H9 (cell line): ENCODE measurements at regions not wholly inside any gene's neighbourhood (a gene's known extent, or its start where the extent isn't known, plus 50 kb on each side); places are given as distances from the start of the nearest gene placed in this dataset.

Experiments used
- DNase-seq: peaks from one replicate; pipeline ENCODE4 v3.0.0-alpha.2; 2017
- H2AFZ ChIP-seq: one replicate; pipeline ENCODE4 v1.6.1; 2013; ENCODE audit warnings: mild to moderate bottlenecking, low read length, control low read depth, moderate library complexity
- H2AK5ac ChIP-seq: 2 replicates; pipeline ENCODE4 v1.6.1; 2013; ENCODE audit warnings: low read length, control low read depth, mixed read lengths; ENCODE audit not compliant: insufficient read length
- H2BK120ac ChIP-seq: one replicate; pipeline ENCODE4 v1.6.1; 2013; ENCODE audit warnings: low read depth, mild to moderate bottlenecking, low read length, control low read depth, inconsistent platforms; ENCODE audit not compliant: poor library complexity, severe bottlenecking
- H2BK12ac ChIP-seq: 2 replicates; pipeline ENCODE4 v1.6.1; 2013; ENCODE audit warnings: low read length, control low read depth, mixed read lengths, low read depth; ENCODE audit not compliant: insufficient read length
- H2BK15ac ChIP-seq: 2 replicates; pipeline ENCODE4 v1.6.1; 2013; ENCODE audit warnings: low read depth, low read length, control low read depth
- H2BK20ac ChIP-seq: one replicate; pipeline ENCODE4 v1.6.1; 2013; ENCODE audit warnings: low read depth, mild to moderate bottlenecking, low read length, control low read depth, inconsistent platforms; ENCODE audit not compliant: poor library complexity, severe bottlenecking
- H2BK5ac ChIP-seq: 2 replicates; pipeline ENCODE4 v1.6.1; 2013; ENCODE audit warnings: low read length, control low read depth, mixed read lengths; ENCODE audit not compliant: insufficient read length
- H3K14ac ChIP-seq: 2 replicates; pipeline ENCODE4 v1.6.1; 2013; ENCODE audit warnings: low read length, control low read depth; ENCODE audit not compliant: insufficient read depth
- H3K18ac ChIP-seq: 2 replicates; pipeline ENCODE4 v1.6.1; 2013; ENCODE audit warnings: low read depth, mild to moderate bottlenecking, mixed read lengths, low read length, control low read depth; ENCODE audit not compliant: insufficient read length
- H3K23ac ChIP-seq: 2 replicates; pipeline ENCODE4 v1.6.1; 2013; ENCODE audit warnings: low read length, control low read depth, mixed read lengths, low read depth; ENCODE audit not compliant: insufficient read length
- H3K23me2 ChIP-seq: 2 replicates; pipeline ENCODE4 v1.6.1; 2013; ENCODE audit warnings: low read depth, mild to moderate bottlenecking, mixed read lengths, low read length, control low read depth; ENCODE audit not compliant: insufficient read length, poor library complexity, severe bottlenecking
- H3K27ac ChIP-seq: 2 replicates; pipeline ENCODE4 v1.5.1; 2013; ENCODE audit warnings: low read length, control low read depth, mixed read lengths, low read depth; ENCODE audit not compliant: insufficient read length
- H3K27me3 ChIP-seq: 2 replicates; pipeline ENCODE4 v1.6.1; 2013; ENCODE audit warnings: low read length, control low read depth, inconsistent platforms; ENCODE audit not compliant: insufficient read depth
- H3K4ac ChIP-seq: 2 replicates; pipeline ENCODE4 v1.6.1; 2013; ENCODE audit warnings: low read depth, mild to moderate bottlenecking, control low read depth, inconsistent platforms, low read length, moderate library complexity
- H3K4me1 ChIP-seq: 2 replicates; pipeline ENCODE4 v1.6.1; 2013; ENCODE audit warnings: low read length, control low read depth, inconsistent platforms; ENCODE audit not compliant: insufficient read depth
- H3K4me2 ChIP-seq: 2 replicates; pipeline ENCODE4 v1.6.1; 2013; ENCODE audit warnings: low read length, control low read depth, mixed read lengths; ENCODE audit not compliant: insufficient read length, insufficient read depth
- H3K56ac ChIP-seq: 2 replicates; pipeline ENCODE4 v1.6.1; 2013; ENCODE audit warnings: low read depth, mild to moderate bottlenecking, mixed read lengths, low read length, control low read depth; ENCODE audit not compliant: insufficient read length
- H3K79me1 ChIP-seq: 2 replicates; pipeline ENCODE4 v1.6.1; 2013; ENCODE audit warnings: low read depth, mild to moderate bottlenecking, moderate library complexity, low read length, control low read depth, inconsistent platforms; ENCODE audit not compliant: insufficient read depth, poor library complexity, severe bottlenecking
- H3K79me2 ChIP-seq: 2 replicates; pipeline ENCODE4 v1.6.1; 2013; ENCODE audit warnings: low read length, control low read depth, inconsistent platforms; ENCODE audit not compliant: insufficient read depth
- H3K9ac ChIP-seq: 2 replicates; pipeline ENCODE4 v1.6.1; 2013; ENCODE audit warnings: low read length, control low read depth, mixed read lengths; ENCODE audit not compliant: insufficient read length; ENCODE audit errors: extremely low read depth
- H3K9me3 ChIP-seq: one replicate; pipeline ENCODE4 v1.6.1; 2013; ENCODE audit warnings: low read depth, low read length, inconsistent platforms; ENCODE audit not compliant: control insufficient read depth
- H3T11ph ChIP-seq: one replicate; pipeline ENCODE4 v1.6.1; 2013; ENCODE audit warnings: mild to moderate bottlenecking, low read length, control low read depth, inconsistent platforms
- H4K20me1 ChIP-seq: one replicate; pipeline ENCODE4 v1.6.1; 2013; ENCODE audit not compliant: control insufficient read depth, insufficient read length, insufficient read depth
- H4K5ac ChIP-seq: 2 replicates; pipeline ENCODE4 v1.6.1; 2013; ENCODE audit warnings: low read depth, mild to moderate bottlenecking, mixed read lengths, low read length, control low read depth; ENCODE audit not compliant: insufficient read length
- H4K8ac ChIP-seq: replicated peaks from 2 replicates; pipeline ENCODE4 v1.6.1; 2013; ENCODE audit warnings: low read length, control low read depth, mixed read lengths, low read depth; ENCODE audit not compliant: insufficient read length
- H4K91ac ChIP-seq: 2 replicates; pipeline ENCODE4 v1.6.1; 2013; ENCODE audit warnings: low read depth, mild to moderate bottlenecking, moderate library complexity, mixed read lengths, low read length, control low read depth; ENCODE audit not compliant: insufficient read length
- H3K27ac Mint-ChIP-seq, 3 experiments: 2 replicates in 2 of 3; 3 replicates in 1 of 3; pipeline ENCODE4 v1.8.0; 2020 to 2021; ENCODE audit warnings: mixed read lengths in 3 of 3, mild to moderate bottlenecking in 1 of 3, moderate library complexity in 1 of 3
- H3K27me3 Mint-ChIP-seq: 2 replicates; pipeline ENCODE4 v1.8.0; 2021; ENCODE audit warnings: low read depth, mild to moderate bottlenecking, moderate library complexity, mixed read lengths
- H3K36me3 Mint-ChIP-seq, 3 experiments: 2 replicates in 2 of 3; 3 replicates in 1 of 3; pipeline ENCODE4 v1.8.0; 2020 to 2021; ENCODE audit warnings: low read depth in 3 of 3, mixed read lengths in 3 of 3; ENCODE audit not compliant: insufficient read depth in 1 of 3
- H3K4me1 Mint-ChIP-seq, 2 experiments: 2 replicates each; pipeline ENCODE4 v1.8.0; 2020; ENCODE audit warnings: mixed read lengths in 2 of 2
- H3K4me3 Mint-ChIP-seq, 2 experiments: 2 replicates in 1 of 2; 3 replicates in 1 of 2; pipeline ENCODE4 v1.8.0; 2020 to 2021; ENCODE audit warnings: mild to moderate bottlenecking in 2 of 2, mixed read lengths in 2 of 2, moderate library complexity in 1 of 2
- H3K9me3 Mint-ChIP-seq, 2 experiments: 2 replicates in 1 of 2; 3 replicates in 1 of 2; pipeline ENCODE4 v1.8.0; 2020; ENCODE audit warnings: mild to moderate bottlenecking in 2 of 2, mixed read lengths in 2 of 2, moderate library complexity in 1 of 2
- CTCF ChIP-seq: fragments of 200-600 bp; sonication (generic); conservative IDR thresholded peaks from 3 replicates; pipeline ENCODE4 v1.8.0; 2021; ENCODE audit warnings: antibody characterized with exemption, mild to moderate bottlenecking
- WGBS: extraction: QIAGEN DNeasy Blood & Tissue Kit; methylation state at CpG from one replicate; pipeline ENCODE4 v1.1.7; 2013; ENCODE audit warnings: missing lambda C conversion rate, low lambda C conversion rate, mixed read lengths; ENCODE audit not compliant: insufficient read length; ENCODE audit errors: extremely low coverage; 5-methylcytosine and 5-hydroxymethylcytosine counted together

- H4K8ac ChIP-seq, result no peak overlapping the region
- DNase-seq, result no peak
- H3T11ph ChIP-seq, result no peak overlapping the region
- H3K4me1 Mint-ChIP-seq, result peaks cover 6 to 10% of the 10 kb centered on the region in 2 experiments
- no peaks in the 10 kb centered on the region for H3K27me3 ChIP-seq
- H3K9me3 Mint-ChIP-seq, result no peaks in the 10 kb centered on the region
- H2BK5ac ChIP-seq, result no peak overlapping the region
- H2AK5ac ChIP-seq, result no peak overlapping the region
- no peaks in the 10 kb centered on the region for H3K79me1 ChIP-seq
- H3K23ac ChIP-seq, result no peak overlapping the region
- no peaks in the 10 kb centered on the region for H3K36me3 Mint-ChIP-seq
- H3K4me3 Mint-ChIP-seq, result no peak overlapping the region
- TF ChIP-seq CTCF, result no peak
- no peak overlapping the region for H2BK15ac ChIP-seq
- no peaks in the 10 kb centered on the region for H3K23me2 ChIP-seq
- peak overlapping the region in 1 of 3 experiments; percentile 33; a peak in 1 of 7 replicates for H3K27ac Mint-ChIP-seq
- no peak overlapping the region for H3K4me2 ChIP-seq
- no peaks in the 10 kb centered on the region for H3K27me3 Mint-ChIP-seq
- WGBS, result no CpG with 5 or more reads among the region's 5 CpGs
- H3K9me3 ChIP-seq, result no peaks in the 10 kb centered on the region
- no peak overlapping the region for H3K4ac ChIP-seq
- no peak overlapping the region for H4K5ac ChIP-seq
- no peak overlapping the region for H3K27ac ChIP-seq
- no peak overlapping the region for H3K56ac ChIP-seq
- no peak overlapping the region for H3K18ac ChIP-seq
- no peak overlapping the region for H2BK20ac ChIP-seq
- no peak overlapping the region for H2BK120ac ChIP-seq
- H2BK12ac ChIP-seq, result no peak overlapping the region
- H2AFZ ChIP-seq, result no peak overlapping the region
- H4K91ac ChIP-seq, result no peak overlapping the region
- no peaks in the 10 kb centered on the region for H3K4me1 ChIP-seq
- no peaks in the 10 kb centered on the region for H4K20me1 ChIP-seq
- H3K79me2 ChIP-seq, result no peaks in the 10 kb centered on the region
- no peak overlapping the region for H3K14ac ChIP-seq
- H3K9ac ChIP-seq, result no peak overlapping the region
Measured at GRCh38 chr3:177475356-177475665, 278.0 kb upstream of the TBL1XR1 start.
